ENCODE measurements at regions not wholly inside any gene's neighbourhood (a gene's known extent, or its start where the extent isn't known, plus 50 kb on each side); places are given as distances from the start of the nearest gene placed in this dataset.

- TF ChIP-seq, protein P1, sequence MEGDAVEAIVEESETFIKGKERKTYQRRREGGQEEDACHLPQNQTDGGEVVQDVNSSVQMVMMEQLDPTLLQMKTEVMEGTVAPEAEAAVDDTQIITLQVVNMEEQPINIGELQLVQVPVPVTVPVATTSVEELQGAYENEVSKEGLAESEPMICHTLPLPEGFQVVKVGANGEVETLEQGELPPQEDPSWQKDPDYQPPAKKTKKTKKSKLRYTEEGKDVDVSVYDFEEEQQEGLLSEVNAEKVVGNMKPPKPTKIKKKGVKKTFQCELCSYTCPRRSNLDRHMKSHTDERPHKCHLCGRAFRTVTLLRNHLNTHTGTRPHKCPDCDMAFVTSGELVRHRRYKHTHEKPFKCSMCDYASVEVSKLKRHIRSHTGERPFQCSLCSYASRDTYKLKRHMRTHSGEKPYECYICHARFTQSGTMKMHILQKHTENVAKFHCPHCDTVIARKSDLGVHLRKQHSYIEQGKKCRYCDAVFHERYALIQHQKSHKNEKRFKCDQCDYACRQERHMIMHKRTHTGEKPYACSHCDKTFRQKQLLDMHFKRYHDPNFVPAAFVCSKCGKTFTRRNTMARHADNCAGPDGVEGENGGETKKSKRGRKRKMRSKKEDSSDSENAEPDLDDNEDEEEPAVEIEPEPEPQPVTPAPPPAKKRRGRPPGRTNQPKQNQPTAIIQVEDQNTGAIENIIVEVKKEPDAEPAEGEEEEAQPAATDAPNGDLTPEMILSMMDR (IDR thresholded peaks at IDR 0.05): no peak
- TF ChIP-seq POLR2AphosphoS5 (IDR thresholded peaks at IDR 0.05; ENCODE audit: low read depth, low read length) (no peak), TCF7L2 (IDR thresholded peaks at IDR 0.05; ENCODE audit: low read depth, low read length) (no peak)
These were observed 108.7 kb upstream of the EFNA5 start for GRCh38 chr5:107779437-107779836.
